SIG-M5 treated with dmso at 0.1 percent for 504 hours (cell line): ENCODE measurements at regions not wholly inside any gene's neighbourhood (a gene's known extent, or its start where the extent isn't known, plus 50 kb on each side); places are given as distances from the start of the nearest gene placed in this dataset.

Experiments used
- DNase-seq: peaks from one replicate; lab custom pipeline; 2025; ENCODE audit not compliant: unreplicated experiment; lab: John Stamatoyannopoulos, UW

GRCh38 chr13:78428646-78429045 lies 174.7 kb downstream of the POU4F1 start:
- DNase-seq, result no peak

- no peak for DNase-seq
Measured at GRCh38 chr13:78426183-78426582, 177.2 kb downstream of the POU4F1 start.

GRCh38 chr13:78420814-78421213 lies 182.5 kb downstream of the POU4F1 start:
- no peak for DNase-seq

- no peak for DNase-seq
Measured at GRCh38 chr13:78413887-78414553, 189.3 kb downstream of the POU4F1 start.

- DNase-seq, result no peak
Measured at GRCh38 chr13:78410847-78411246, 192.5 kb downstream of the POU4F1 start.

GRCh38 chr13:78410164-78410563 lies 193.2 kb downstream of the POU4F1 start:
- DNase-seq, result no peak

GRCh38 chr13:78409172-78409571 lies 194.2 kb downstream of the POU4F1 start:
- DNase-seq, result no peak

- DNase-seq, result no peak
Measured at GRCh38 chr13:78404846-78405360, 198.4 kb downstream of the POU4F1 start.

GRCh38 chr13:78402708-78403400 lies 200.5 kb downstream of the POU4F1 start:
- DNase-seq, result no peak

GRCh38 chr13:78401873-78402707 lies 201.3 kb downstream of the POU4F1 start:
- DNase-seq, result no peak

GRCh38 chr13:78398743-78399410 lies 204.5 kb downstream of the POU4F1 start:
- peak; percentile 6 for DNase-seq

- DNase-seq, result no peak
Measured at GRCh38 chr13:78393286-78394142, 209.8 kb downstream of the POU4F1 start.

GRCh38 chr13:78383899-78384298 lies 219.5 kb downstream of the POU4F1 start:
- DNase-seq, result no peak

GRCh38 chr13:78383071-78383484 lies 220.3 kb downstream of the POU4F1 start:
- DNase-seq, result no peak

GRCh38 chr13:78382491-78382890 lies 220.9 kb downstream of the POU4F1 start:
- no peak for DNase-seq

- DNase-seq, result no peak
Measured at GRCh38 chr13:78376822-78377221, 226.5 kb downstream of the POU4F1 start.

- no peak for DNase-seq
Measured at GRCh38 chr13:78376033-78376432, 227.3 kb downstream of the POU4F1 start.

- DNase-seq, result no peak
Measured at GRCh38 chr13:78372581-78372980, 230.8 kb downstream of the POU4F1 start.

- DNase-seq, result no peak
Measured at GRCh38 chr13:78370231-78370630, 233.1 kb downstream of the POU4F1 start.

GRCh38 chr13:78364711-78365110 lies 238.6 kb downstream of the POU4F1 start:
- no peak for DNase-seq
